ENCODE measurements at regions not wholly inside any gene's neighbourhood (a gene's known extent, or its start where the extent isn't known, plus 50 kb on each side); places are given as distances from the start of the nearest gene placed in this dataset.

- no peak overlapping the region for H2AFZ ChIP-seq (ENCODE audit: low read length)
- FAIRE-seq: no peak
- no peak overlapping the region for H3K4ac ChIP-seq (replicated peaks; ENCODE audit: insufficient read length, low read depth, low read length)
- H2AK5ac ChIP-seq (ENCODE audit: low read depth, low read length): no peak overlapping the region
- H3K36me3 ChIP-seq (ENCODE audit: control insufficient read depth in 2 of 4, insufficient read depth in 4 of 4, low read length in 3 of 4): no peaks in the 10 kb centered on the region
- no peak overlapping the region for H3K9ac ChIP-seq (replicated peaks in 1 of 4; ENCODE audit: extremely low read depth in 1 of 4, low read depth in 3 of 4, low read length in 3 of 4)
- H3K14ac ChIP-seq (ENCODE audit: insufficient read length): no peak overlapping the region
- H3K79me1 ChIP-seq (ENCODE audit: low read depth, low read length): no peaks in the 10 kb centered on the region
- no peak overlapping the region for H3K23ac ChIP-seq (ENCODE audit: insufficient read length)
- CTCF ChIA-PET (ENCODE audit: partially characterized antibody): interaction anchor here (0.6 to 1.4 kb wide), 5 partner anchors 17 to 230 kb away, joined by 3 to 4 read pairs (median 3); no protein-coding TSS in a partner anchor
- no peaks in the 10 kb centered on the region for H3K9me3 ChIP-seq (ENCODE audit: insufficient read depth in 2 of 2, low read depth in 1 of 2, low read length in 1 of 2)
- H3K56ac ChIP-seq (replicated peaks; ENCODE audit: insufficient read length, low read depth, low read length): no peak overlapping the region
- no peak overlapping the region for H3K4me3 ChIP-seq (ENCODE audit: extremely low read depth in 1 of 4, insufficient read depth in 2 of 4, low read depth in 3 of 4, low read length in 4 of 4)
- H3K27me3 ChIP-seq (replicated peaks in 1 of 4; ENCODE audit: control insufficient read depth in 3 of 4, extremely low read depth in 1 of 4, insufficient read depth in 3 of 4, low read length in 3 of 4): no peaks in the 10 kb centered on the region
- H4K8ac ChIP-seq (ENCODE audit: extremely low read depth, insufficient read depth, low read length): no peak overlapping the region
- H2BK12ac ChIP-seq (ENCODE audit: low read depth, low read length): no peak overlapping the region
- no peak overlapping the region for H2BK120ac ChIP-seq (replicated peaks; ENCODE audit: low read depth, low read length)
- DNase-seq (ENCODE audit: low read depth in 1 of 2, low spot score in 2 of 2): no peak
- no peak overlapping the region for H3K4me2 ChIP-seq (ENCODE audit: insufficient read depth in 1 of 2, low read depth in 2 of 2, low read length in 2 of 2)
- 100% methylated on average over 1 of the region's 1 CpG; no CpG with 5 or more reads in 1 of the 2 experiments for WGBS, 2 experiments (ENCODE audit: extremely low coverage in 1 of 2, insufficient coverage in 1 of 2, insufficient read length in 1 of 2, insufficient replicate concordance in 2 of 2, low coverage in 1 of 2, low lambda C conversion rate in 2 of 2, missing lambda C conversion rate in 1 of 2)
- POLR2A ChIA-PET (ENCODE audit: partially characterized antibody): no interaction called here
- no peaks in the 10 kb centered on the region for H3K4me1 ChIP-seq (replicated peaks in 1 of 4; ENCODE audit: control insufficient read depth in 3 of 4, insufficient read depth in 4 of 4, low read length in 3 of 4)
- H2BK5ac ChIP-seq (ENCODE audit: low read depth, low read length): no peak overlapping the region
- no peak overlapping the region for H4K91ac ChIP-seq (replicated peaks; ENCODE audit: insufficient read length, low read length)
- H3K27ac ChIP-seq (ENCODE audit: low read depth, low read length): no peak overlapping the region
- no peaks in the 10 kb centered on the region for H3K79me2 ChIP-seq (ENCODE audit: control insufficient read depth in 1 of 2, insufficient read depth in 2 of 2, low read length in 2 of 2)
- no peak overlapping the region for H2BK15ac ChIP-seq (ENCODE audit: low read length)
- no peak overlapping the region for H4K5ac ChIP-seq (ENCODE audit: insufficient read length, low read depth, low read length)
- no peak overlapping the region for H2BK20ac ChIP-seq (ENCODE audit: low read length)
- no peaks in the 10 kb centered on the region for H3K23me2 ChIP-seq (ENCODE audit: low read depth, low read length)
- H3K18ac ChIP-seq (ENCODE audit: extremely low read depth, low read length): no peak overlapping the region
- no peaks in the 10 kb centered on the region for H4K20me1 ChIP-seq (replicated peaks in 1 of 2; ENCODE audit: control insufficient read depth in 1 of 2, insufficient read depth in 2 of 2, low read length in 2 of 2)
- TF ChIP-seq KDM5A (IDR thresholded peaks at IDR 0.05; ENCODE audit: low read length) (no peak), CEBPB (IDR thresholded peaks at IDR 0.05; ENCODE audit: low read depth, low read length) (no peak), ASH2L (IDR thresholded peaks at IDR 0.05; ENCODE audit: low read length) (no peak), RBBP5 (IDR thresholded peaks at IDR 0.05; ENCODE audit: borderline replicate concordance, low read depth, low read length) (no peak), SIX5 (IDR thresholded peaks at IDR 0.05; ENCODE audit: low read depth, low read length) (no peak), EP300 (IDR thresholded peaks at IDR 0.05; ENCODE audit: borderline replicate concordance in 1 of 2, low read depth in 2 of 2, low read length in 2 of 2) (no peak), FOSL1 (IDR thresholded peaks at IDR 0.05; ENCODE audit: insufficient read depth, low read depth, low read length) (no peak), ATF2 (IDR thresholded peaks at IDR 0.05; ENCODE audit: low read length) (no peak), YY1 (IDR thresholded peaks at IDR 0.05; ENCODE audit: low read depth, low read length) (no peak), NANOG (IDR thresholded peaks at IDR 0.05; ENCODE audit: insufficient read depth, low read depth, low read length, poor library complexity, severe bottlenecking) (no peak), POLR2A (IDR thresholded peaks at IDR 0.05; ENCODE audit: control extremely low read depth in 1 of 2, low read depth in 2 of 2, low read length in 2 of 2) (no peak), EZH2 (IDR thresholded peaks at IDR 0.05; ENCODE audit: low read depth, low read length, severe bottlenecking) (no peak), SIRT6 (IDR thresholded peaks at IDR 0.05; ENCODE audit: low read length) (no peak), TAF1 (IDR thresholded peaks at IDR 0.05; ENCODE audit: low read depth, low read length) (no peak)
These were observed 153.1 kb downstream of the TRIM36 start for GRCh38 chr5:115016646-115017045.

Measured in H1 (cell line).